Body of pancreas (tissue), 4 donors: ENCODE measurements at regions not wholly inside any gene's neighbourhood (a gene's known extent, or its start where the extent isn't known, plus 50 kb on each side); places are given as distances from the start of the nearest gene placed in this dataset.

Source experiments
- CTCF ChIP-seq, 7 experiments: fragments of 450-650 bp in 4 of 7; fragments of 200-600 bp in 3 of 7; sonication (generic) in 3 of 7; IDR thresholded peaks; one replicate each; pipeline ENCODE4 v1.5.1; 2016 to 2019; ENCODE audit warnings: antibody characterized with exemption in 7 of 7
- POLR2A ChIP-seq, 3 donors: fragments of 450-650 bp; IDR thresholded peaks; one replicate each; pipeline ENCODE4 v1.6.1; 2016; ENCODE audit warnings: antibody characterized with exemption in 3 of 3, mild to moderate bottlenecking in 2 of 3

- TF ChIP-seq POLR2A (IDR thresholded peaks at IDR 0.05) (no peak), CTCF (IDR thresholded peaks at IDR 0.05) (no peak)
Observed at GRCh38 chr2:164363646-164364045, 257.6 kb downstream of the GRB14 start.
